ENCODE measurements at regions not wholly inside any gene's neighbourhood (a gene's known extent, or its start where the extent isn't known, plus 50 kb on each side); places are given as distances from the start of the nearest gene placed in this dataset.

GRCh38 chr2:37489041-37489456 is 144.6 kb downstream of the QPCT start:
- in situ Hi-C loops (cut with HindIII; ENCODE audit: low sequenced_read_pairs) = no loop called here
- no peak overlapping the region for H3K4me3 ChIP-seq (ENCODE audit: low read depth, low read length)
- no peak for TF ChIP-seq CTCF (IDR thresholded peaks at IDR 0.05; ENCODE audit: low read depth, low read length, missing control alignments)
- no peak for DNase-seq (ENCODE audit: low read depth)

- TF ChIP-seq CTCF (IDR thresholded peaks at IDR 0.05; ENCODE audit: low read depth, low read length, missing control alignments) = no peak
- H3K4me3 ChIP-seq (ENCODE audit: low read depth, low read length) = no peak overlapping the region
- in situ Hi-C loops (cut with HindIII; ENCODE audit: low sequenced_read_pairs) = no loop called here
- no peak for DNase-seq (ENCODE audit: low read depth)
Observed at GRCh38 chr2:37489536-37489935, 145.1 kb downstream of the QPCT start.

- H3K4me3 ChIP-seq (ENCODE audit: low read depth, low read length) = no peak overlapping the region
- no peak for DNase-seq (ENCODE audit: low read depth)
- no peak for TF ChIP-seq CTCF (IDR thresholded peaks at IDR 0.05; ENCODE audit: low read depth, low read length, missing control alignments)
- in situ Hi-C loops (cut with HindIII; ENCODE audit: low sequenced_read_pairs) = no loop called here
Observed at GRCh38 chr2:37493425-37493824, 149.0 kb downstream of the QPCT start.

GRCh38 chr2:37499113-37499512 is 154.7 kb downstream of the QPCT start:
- no peak for DNase-seq (ENCODE audit: low read depth)
- no peak overlapping the region for H3K4me3 ChIP-seq (ENCODE audit: low read depth, low read length)
- no peak for TF ChIP-seq CTCF (IDR thresholded peaks at IDR 0.05; ENCODE audit: low read depth, low read length, missing control alignments)
- in situ Hi-C loops (cut with HindIII; ENCODE audit: low sequenced_read_pairs) = no loop called here

- no peak for DNase-seq (ENCODE audit: low read depth)
- in situ Hi-C loops (cut with HindIII; ENCODE audit: low sequenced_read_pairs) = no loop called here
- TF ChIP-seq CTCF (IDR thresholded peaks at IDR 0.05; ENCODE audit: low read depth, low read length, missing control alignments) = no peak
- H3K4me3 ChIP-seq (ENCODE audit: low read depth, low read length) = no peak overlapping the region
Observed at GRCh38 chr2:37500031-37500430, 155.6 kb downstream of the QPCT start.

GRCh38 chr2:37501113-37501512 is 156.7 kb downstream of the QPCT start:
- in situ Hi-C loops (cut with HindIII; ENCODE audit: low sequenced_read_pairs) = no loop called here
- TF ChIP-seq CTCF (IDR thresholded peaks at IDR 0.05; ENCODE audit: low read depth, low read length, missing control alignments) = no peak
- H3K4me3 ChIP-seq (ENCODE audit: low read depth, low read length) = no peak overlapping the region
- DNase-seq (ENCODE audit: low read depth) = no peak
